ENCODE measurements at regions not wholly inside any gene's neighbourhood (a gene's known extent, or its start where the extent isn't known, plus 50 kb on each side); places are given as distances from the start of the nearest gene placed in this dataset.

DNA sequence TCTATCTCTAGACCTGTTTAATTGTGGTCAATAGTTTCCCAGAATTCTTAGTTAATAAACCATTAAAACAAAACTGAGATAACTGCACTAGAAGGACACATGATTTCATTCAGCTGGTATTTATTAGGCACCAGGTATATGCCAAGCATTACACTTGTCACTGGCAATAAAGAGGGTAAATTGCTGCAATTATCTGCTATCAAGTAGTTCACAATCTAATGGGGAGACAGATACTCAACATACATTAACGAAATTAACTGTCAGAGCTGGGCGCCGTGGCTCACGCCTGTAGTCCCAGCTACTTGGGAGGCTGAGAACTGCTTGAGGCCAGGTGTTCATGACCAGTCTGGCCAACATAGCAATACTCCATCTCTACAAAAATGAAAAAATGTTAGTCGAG lies 71.7 kb upstream of the WIPF1 start:
- DNase-seq (ENCODE audit: low read depth in 4 of 4, low spot score in 1 of 4) = no peak

GRCh38 chr2:174668075-174668474 lies 70.5 kb upstream of the WIPF1 start:
- no peak for DNase-seq (ENCODE audit: low read depth in 4 of 4, low spot score in 1 of 4)

DNA sequence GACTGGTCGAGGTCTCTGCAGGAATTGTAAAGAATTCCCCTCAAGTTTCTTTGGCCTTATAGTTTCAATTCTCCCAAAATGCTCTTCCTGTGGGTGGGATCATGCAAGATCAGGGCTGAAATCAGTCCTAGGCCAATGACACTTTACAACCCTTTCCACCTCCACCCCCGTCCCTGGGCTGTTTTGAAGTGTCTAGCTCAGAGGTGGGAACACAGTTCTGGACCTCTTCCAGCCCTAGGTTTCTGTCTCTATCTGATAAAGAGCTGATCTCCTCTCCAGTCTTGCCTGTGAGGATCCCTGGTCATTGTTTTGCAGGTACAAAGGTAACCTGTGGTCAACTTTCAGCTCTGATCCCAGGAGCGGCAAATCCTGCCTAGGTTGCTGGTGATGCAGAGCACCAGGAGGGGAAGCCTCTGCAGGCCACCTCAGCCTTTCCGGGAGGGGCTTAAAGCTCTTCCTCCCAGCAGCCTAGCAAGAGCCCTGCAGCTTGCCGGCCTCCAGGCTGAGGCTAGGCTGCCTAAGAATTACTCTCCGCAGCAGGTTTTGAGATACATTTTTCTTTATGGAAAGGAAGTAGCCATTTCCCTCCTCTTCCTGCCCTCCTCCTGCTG lies 69.8 kb upstream of the WIPF1 start:
- DNase-seq (ENCODE audit: low read depth in 4 of 4, low spot score in 1 of 4) = no peak

GRCh38 chr2:174666845-174667244 lies 69.2 kb upstream of the WIPF1 start:
- DNase-seq (ENCODE audit: low read depth in 4 of 4, low spot score in 1 of 4) = no peak

DNA sequence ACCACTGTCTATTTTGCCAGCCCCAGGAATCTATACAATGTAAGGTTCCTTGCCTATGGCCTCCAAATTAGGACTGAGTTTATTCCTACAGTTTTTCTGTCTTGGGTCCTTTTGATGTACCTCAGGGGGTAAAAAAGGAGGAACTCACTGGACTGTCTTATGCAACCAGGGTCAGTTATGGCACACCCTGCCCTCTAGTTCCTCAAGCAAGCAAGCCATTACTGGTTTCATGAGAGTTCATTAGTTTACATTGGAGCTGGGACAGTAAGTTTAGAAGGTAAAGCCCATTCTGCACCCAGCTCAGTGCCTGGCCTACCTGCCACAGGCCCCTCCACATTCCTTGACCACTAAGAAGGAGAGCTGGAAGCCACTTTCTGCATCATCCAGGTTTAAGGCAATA lies 68.7 kb upstream of the WIPF1 start:
- DNase-seq (ENCODE audit: low read depth in 4 of 4, low spot score in 1 of 4) = no peak

- no peak for DNase-seq (ENCODE audit: low read depth in 4 of 4, low spot score in 1 of 4)
Measured at GRCh38 chr2:174664084-174664759, 66.6 kb upstream of the WIPF1 start.

DNA sequence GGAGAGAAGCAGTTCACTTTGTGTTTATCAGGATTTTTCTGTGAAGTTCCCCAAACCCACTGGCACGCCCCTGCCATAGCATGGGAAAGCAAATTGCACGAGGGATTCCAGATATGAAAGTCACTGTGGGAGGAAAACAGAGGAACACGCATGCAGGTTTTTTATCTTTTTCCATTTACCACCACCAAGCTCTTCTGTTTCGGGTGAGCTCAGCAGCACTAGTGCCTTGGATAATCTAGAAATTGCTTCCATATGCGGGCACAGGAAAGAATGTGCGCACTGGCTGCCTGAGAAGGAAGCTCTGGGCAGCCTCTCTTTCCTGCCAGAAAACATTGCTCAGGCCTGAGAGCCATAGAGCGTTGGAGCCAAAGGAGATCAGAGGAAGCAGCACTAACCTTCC lies 65.9 kb upstream of the WIPF1 start:
- DNase-seq (ENCODE audit: low read depth in 4 of 4, low spot score in 1 of 4) = no peak

GRCh38 chr2:174662859-174663258 lies 65.3 kb upstream of the WIPF1 start:
- no peak for DNase-seq (ENCODE audit: low read depth in 4 of 4, low spot score in 1 of 4)

DNA sequence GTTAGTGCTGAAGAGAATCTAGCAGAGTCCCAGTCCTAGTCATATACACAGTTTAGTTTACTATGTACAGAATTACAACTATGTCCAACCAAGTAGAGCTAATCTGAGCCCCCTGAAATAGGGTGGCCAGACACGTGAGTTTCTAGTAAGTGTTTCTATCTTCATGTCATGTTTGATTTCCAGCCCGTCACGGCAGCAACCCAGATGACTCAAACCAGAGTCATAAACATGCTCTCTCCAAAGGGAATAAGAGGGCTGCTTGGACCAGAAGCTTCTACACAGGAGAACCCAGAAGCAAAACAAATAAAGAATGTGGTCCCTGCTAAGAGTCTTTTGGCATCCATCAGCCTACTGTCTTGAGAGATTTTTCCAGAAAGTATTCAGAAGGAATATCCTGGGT lies 64.9 kb upstream of the WIPF1 start:
- DNase-seq (ENCODE audit: low read depth in 4 of 4, low spot score in 1 of 4) = no peak

DNA sequence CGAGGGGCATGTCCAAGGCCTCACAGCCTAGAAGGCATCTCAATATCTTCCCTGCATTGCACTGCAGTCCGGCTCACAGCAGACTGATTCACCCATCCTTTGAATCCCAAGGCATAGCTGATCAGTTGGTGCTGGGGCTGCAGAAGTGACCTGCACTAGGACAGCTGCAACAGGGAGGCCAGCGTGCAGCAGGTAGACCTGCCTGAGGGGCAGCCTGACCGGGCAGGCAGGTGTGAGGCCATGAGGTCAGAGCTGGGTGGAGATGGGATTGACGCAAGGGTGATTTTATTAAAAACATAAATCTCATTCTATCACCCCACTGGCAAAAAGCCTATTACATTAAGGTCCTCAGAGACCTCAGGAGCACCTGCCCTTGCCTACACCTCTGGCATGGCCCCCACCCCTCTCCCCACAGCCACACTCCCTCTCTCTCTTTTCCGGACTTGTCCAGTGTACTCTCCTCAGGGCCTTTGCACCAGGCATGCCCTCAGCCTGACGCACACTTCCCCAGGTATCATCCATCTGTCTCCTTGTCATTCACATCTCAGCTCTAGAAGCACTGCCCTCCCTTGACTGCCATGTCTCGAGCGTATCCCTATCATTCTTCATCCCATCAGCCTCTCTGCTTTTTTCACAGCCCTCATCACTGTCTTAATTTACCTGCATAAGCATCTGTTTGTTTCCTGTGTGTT lies 63.5 kb upstream of the WIPF1 start:
- DNase-seq (ENCODE audit: low read depth in 4 of 4, low spot score in 1 of 4) = no peak

DNA sequence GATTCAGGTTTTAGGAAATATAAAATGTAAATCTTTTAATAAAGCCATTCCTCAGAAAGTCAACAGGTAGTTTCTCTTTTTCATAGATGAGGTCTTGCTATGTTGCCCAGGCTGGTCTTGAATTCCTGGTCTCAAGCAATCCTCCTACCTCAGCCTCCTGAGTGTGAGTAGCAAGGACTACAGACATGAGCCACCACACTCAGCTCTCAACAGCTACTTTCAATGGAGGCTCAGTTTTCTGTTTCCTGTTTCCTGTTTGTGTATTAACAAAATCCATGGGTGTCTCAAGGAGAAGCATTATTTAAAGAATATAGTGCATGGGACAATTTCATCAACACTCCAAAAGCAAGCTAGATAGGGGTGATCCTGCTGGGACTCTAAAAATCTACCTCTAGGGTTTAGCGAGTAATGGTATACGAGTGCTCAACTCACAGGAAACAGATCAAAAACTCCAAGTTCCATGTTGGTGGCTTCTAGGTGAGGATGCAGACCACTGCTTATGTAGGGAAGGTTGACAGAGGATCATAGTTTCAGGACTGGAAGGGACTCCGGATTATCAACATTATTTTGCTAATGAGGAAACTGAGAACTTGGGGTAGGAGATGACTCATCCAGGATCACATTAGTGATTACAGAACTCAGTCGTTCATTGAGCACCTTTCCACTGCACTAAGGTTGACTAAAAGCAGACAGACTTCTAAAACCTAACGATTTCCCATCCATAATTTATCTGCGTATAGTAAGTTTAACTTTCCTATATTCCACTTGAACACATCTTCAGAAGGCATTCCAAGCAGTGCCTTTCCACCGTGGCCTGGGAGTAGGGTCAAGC lies 61.7 kb upstream of the WIPF1 start:
- no peak for DNase-seq (ENCODE audit: low read depth in 4 of 4, low spot score in 1 of 4)

DNA sequence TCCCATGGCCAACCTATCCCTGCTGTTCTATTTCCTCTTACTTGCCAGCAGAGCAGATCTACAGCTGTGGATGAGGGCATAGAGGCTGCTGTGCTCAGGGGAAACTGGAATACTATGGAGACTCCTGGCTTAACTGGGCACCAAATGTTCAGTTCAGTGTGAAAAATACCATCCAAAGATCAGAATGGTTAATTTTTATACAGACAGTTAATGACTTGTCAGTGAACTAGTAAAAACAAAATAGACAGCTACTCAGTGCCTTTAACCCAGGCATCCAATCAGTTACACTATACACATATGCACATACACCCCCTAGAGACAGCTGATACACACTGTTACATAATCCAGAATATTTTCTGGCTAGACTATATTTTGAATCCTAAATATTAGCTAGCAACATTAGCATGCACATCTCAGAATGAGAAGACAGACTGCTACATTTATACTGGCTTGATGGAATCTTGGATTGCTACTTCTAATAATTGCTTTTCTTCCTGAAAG lies 59.1 kb upstream of the WIPF1 start:
- no peak for DNase-seq (ENCODE audit: low read depth in 4 of 4, low spot score in 1 of 4)

GRCh38 chr2:174656035-174656434 lies 58.4 kb upstream of the WIPF1 start:
- DNase-seq (ENCODE audit: low read depth in 4 of 4, low spot score in 1 of 4) = no peak

DNA sequence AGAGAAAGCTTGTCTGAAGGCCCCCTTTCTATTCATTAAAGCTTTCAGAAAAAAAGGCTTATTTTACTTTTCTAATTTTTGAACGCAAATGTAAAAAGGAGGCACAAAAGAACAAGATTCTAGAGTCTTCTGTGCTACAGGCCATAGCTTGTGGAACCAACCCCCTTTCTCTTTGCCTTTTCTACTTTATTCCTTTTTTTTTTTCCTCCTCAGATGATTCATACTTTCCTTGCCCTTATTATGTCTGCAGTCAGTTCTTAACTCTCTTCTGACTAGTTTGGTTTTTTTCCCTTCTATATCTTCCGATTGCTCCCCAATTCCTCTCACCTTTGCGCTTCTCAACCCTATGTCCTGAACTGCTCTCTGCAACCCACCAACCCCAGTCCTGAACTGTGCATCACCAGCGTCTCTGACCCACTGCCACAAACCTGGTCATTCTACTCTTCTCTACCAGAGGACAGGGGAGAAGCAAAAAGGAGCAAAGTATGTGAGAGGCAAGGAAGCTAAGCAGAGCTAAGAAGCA lies 56.9 kb upstream of the WIPF1 start:
- no peak for DNase-seq (ENCODE audit: low read depth in 4 of 4, low spot score in 1 of 4)

- DNase-seq (ENCODE audit: low read depth in 4 of 4, low spot score in 1 of 4) = no peak
Measured at GRCh38 chr2:174648896-174649295, 51.3 kb upstream of the WIPF1 start.
